ENCODE measurements at regions not wholly inside any gene's neighbourhood (a gene's known extent, or its start where the extent isn't known, plus 50 kb on each side); places are given as distances from the start of the nearest gene placed in this dataset.

- DNase-seq (ENCODE audit: low read depth) = no peak
These were observed 69.6 kb downstream of the MDH1 start for GRCh38 chr2:63658176-63658968.

GRCh38 chr2:63660060-63660459 lies 71.3 kb downstream of the MDH1 start:
- DNase-seq (ENCODE audit: low read depth) = no peak

- peak; percentile 38 for DNase-seq (ENCODE audit: low read depth)
These were observed 72.3 kb downstream of the MDH1 start for GRCh38 chr2:63661076-63661475.

GRCh38 chr2:63662028-63662804 lies 73.5 kb downstream of the MDH1 start:
- no peak for DNase-seq (ENCODE audit: low read depth)

GRCh38 chr2:63663013-63663864 lies 74.5 kb downstream of the MDH1 start:
- DNase-seq (ENCODE audit: low read depth) = no peak

- DNase-seq (ENCODE audit: low read depth) = no peak
These were observed 76.3 kb downstream of the MDH1 start for GRCh38 chr2:63665091-63665490.

GRCh38 chr2:63665846-63666475 lies 77.2 kb downstream of the MDH1 start:
- peak; percentile 46 for DNase-seq (ENCODE audit: low read depth)

- no peak for DNase-seq (ENCODE audit: low read depth)
These were observed 78.5 kb downstream of the MDH1 start for GRCh38 chr2:63667132-63667700.

- no peak for DNase-seq (ENCODE audit: low read depth)
These were observed 79.2 kb downstream of the MDH1 start for GRCh38 chr2:63668000-63668399.

- no peak for DNase-seq (ENCODE audit: low read depth)
These were observed 79.7 kb downstream of the MDH1 start for GRCh38 chr2:63668466-63668865.

- no peak for DNase-seq (ENCODE audit: low read depth)
These were observed 80.8 kb downstream of the MDH1 start for GRCh38 chr2:63669596-63669995.

- no peak for DNase-seq (ENCODE audit: low read depth)
These were observed 85.2 kb downstream of the MDH1 start for GRCh38 chr2:63673865-63674533.

GRCh38 chr2:63675026-63675425 lies 86.3 kb downstream of the MDH1 start:
- DNase-seq (ENCODE audit: low read depth) = no peak

GRCh38 chr2:63676135-63676534 lies 87.4 kb downstream of the MDH1 start:
- no peak for DNase-seq (ENCODE audit: low read depth)

GRCh38 chr2:63678085-63678484 lies 89.3 kb downstream of the MDH1 start:
- DNase-seq (ENCODE audit: low read depth) = no peak

- no peak for DNase-seq (ENCODE audit: low read depth)
These were observed 89.8 kb downstream of the MDH1 start for GRCh38 chr2:63678551-63678950.

GRCh38 chr2:63679252-63679855 lies 90.6 kb downstream of the MDH1 start:
- DNase-seq (ENCODE audit: low read depth) = no peak

- peak; percentile 78 for DNase-seq (ENCODE audit: low read depth)
These were observed 91.7 kb downstream of the MDH1 start for GRCh38 chr2:63680455-63680854.

- no peak for DNase-seq (ENCODE audit: low read depth)
These were observed 93.1 kb downstream of the MDH1 start for GRCh38 chr2:63681896-63682295.
